AG09309 (cell line): ENCODE measurements at regions not wholly inside any gene's neighbourhood (a gene's known extent, or its start where the extent isn't known, plus 50 kb on each side); places are given as distances from the start of the nearest gene placed in this dataset.

Experiments used
- DNase-seq: peaks from one replicate; pipeline ENCODE4 v3.0.0-alpha.2; 2010; ENCODE audit warnings: low read depth
- H3K4me3 ChIP-seq: 2 replicates; pipeline ENCODE4 v1.5.1; 2011; ENCODE audit warnings: mild to moderate bottlenecking, low read depth, low read length, moderate library complexity; ENCODE audit not compliant: control insufficient read depth
- TF ChIP-seq, protein P1 (sequence below): IDR thresholded peaks from 2 replicates; pipeline ENCODE4 v1.5.1; 2011; ENCODE audit warnings: mild to moderate bottlenecking, low read depth, low read length, inconsistent platforms; ENCODE audit not compliant: insufficient read depth, control insufficient read depth; ENCODE audit errors: missing control alignments

DNA sequence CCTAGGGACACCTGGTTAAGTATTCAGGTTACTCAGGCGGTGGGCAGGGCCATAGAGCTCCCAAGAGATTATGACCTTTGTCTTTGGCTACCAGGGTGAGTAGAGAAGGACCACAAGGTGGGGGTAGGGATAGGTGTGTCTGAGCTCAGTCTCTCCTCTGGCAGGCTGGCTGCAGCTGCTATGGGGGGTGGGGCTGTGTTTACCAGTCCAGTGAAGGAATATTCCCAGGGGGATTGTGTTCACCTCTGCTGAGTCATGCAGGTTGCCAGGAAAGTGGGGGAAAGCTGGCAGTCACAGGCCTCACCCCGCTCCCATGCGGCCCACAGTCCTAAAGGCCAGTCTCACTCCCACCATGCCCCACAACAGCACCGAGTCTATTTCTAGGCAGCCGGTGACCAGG, 53.6 kb upstream of the POU5F2 start:
- H3K4me3 ChIP-seq: no peak overlapping the region
- TF ChIP-seq, protein P1, sequence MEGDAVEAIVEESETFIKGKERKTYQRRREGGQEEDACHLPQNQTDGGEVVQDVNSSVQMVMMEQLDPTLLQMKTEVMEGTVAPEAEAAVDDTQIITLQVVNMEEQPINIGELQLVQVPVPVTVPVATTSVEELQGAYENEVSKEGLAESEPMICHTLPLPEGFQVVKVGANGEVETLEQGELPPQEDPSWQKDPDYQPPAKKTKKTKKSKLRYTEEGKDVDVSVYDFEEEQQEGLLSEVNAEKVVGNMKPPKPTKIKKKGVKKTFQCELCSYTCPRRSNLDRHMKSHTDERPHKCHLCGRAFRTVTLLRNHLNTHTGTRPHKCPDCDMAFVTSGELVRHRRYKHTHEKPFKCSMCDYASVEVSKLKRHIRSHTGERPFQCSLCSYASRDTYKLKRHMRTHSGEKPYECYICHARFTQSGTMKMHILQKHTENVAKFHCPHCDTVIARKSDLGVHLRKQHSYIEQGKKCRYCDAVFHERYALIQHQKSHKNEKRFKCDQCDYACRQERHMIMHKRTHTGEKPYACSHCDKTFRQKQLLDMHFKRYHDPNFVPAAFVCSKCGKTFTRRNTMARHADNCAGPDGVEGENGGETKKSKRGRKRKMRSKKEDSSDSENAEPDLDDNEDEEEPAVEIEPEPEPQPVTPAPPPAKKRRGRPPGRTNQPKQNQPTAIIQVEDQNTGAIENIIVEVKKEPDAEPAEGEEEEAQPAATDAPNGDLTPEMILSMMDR: no peak
- DNase-seq: no peak

DNA sequence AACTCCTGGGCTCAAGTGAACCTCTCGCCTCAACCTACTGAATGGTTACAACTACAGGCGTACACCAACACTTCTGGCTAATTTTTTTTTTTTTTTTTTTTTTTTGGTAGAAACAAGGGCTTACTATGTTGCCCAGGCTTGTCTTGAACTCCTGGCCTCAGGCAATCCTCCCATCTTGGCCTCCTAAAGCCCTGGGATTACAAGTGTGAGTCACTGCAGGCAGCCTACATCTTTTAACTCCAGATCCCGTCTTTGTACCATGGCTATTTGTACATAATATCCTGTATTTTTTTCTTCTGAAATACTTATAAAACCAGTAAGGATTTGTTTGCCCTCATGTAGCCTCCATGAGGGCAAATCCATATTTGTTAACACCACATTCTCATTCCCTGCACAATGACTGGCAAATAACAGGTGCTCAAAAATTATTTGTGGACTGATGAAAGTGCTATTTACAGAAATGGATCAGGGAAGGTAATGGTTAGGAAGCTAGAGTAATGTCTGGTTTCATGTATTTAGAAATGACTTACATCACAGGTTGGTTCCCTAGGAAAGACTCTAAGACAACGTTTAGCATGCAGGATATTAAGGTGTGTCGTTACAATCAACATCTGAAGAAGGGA, 51.9 kb upstream of the POU5F2 start:
- TF ChIP-seq, protein P1: no peak
- no peak for DNase-seq
- H3K4me3 ChIP-seq: no peak overlapping the region

DNA sequence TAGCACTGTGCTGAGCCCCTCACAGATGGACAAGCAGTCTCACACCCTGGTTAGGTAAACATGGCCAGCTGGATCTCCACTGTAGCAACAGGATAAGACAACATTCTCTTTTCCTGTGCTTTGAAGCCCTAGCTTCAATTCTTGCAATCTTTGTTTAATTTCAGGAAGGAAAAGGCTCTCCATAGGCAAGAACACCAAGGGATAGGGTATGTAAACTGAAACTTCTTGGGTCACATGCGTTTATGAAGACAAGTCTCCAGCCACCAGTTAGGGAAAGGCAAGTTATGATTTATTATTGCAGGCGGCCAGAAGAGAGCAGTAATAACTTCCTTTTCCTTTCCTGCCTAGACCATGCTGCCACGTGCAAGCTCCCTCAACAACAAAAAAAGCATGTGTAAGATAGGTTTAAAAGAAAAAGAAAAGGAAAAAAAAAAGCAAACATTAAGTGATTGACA, 50.1 kb upstream of the POU5F2 start:
- no peak for DNase-seq
- no peak overlapping the region for H3K4me3 ChIP-seq
- TF ChIP-seq, protein P1: no peak
